A673 (cell line): ENCODE measurements at regions not wholly inside any gene's neighbourhood (a gene's known extent, or its start where the extent isn't known, plus 50 kb on each side); places are given as distances from the start of the nearest gene placed in this dataset.

Experiments used
- CTCF ChIP-seq: fragments of 300-800, 200-600 bp; sonication (generic); conservative IDR thresholded peaks from 2 replicates; pipeline ENCODE4 v1.5.1; 2017; ENCODE audit warnings: low read depth, mild to moderate bottlenecking, antibody characterized with exemption, low read length, moderate library complexity, mixed read lengths
- EZH2 ChIP-seq: fragments of 200-600 bp; sonication (generic); IDR thresholded peaks from 2 replicates; pipeline ENCODE4 v1.6.1; 2017; ENCODE audit warnings: borderline replicate concordance, low read depth, mild to moderate bottlenecking, mixed read lengths, antibody characterized with exemption, low read length; ENCODE audit not compliant: poor library complexity, severe bottlenecking

- no peak for TF ChIP-seq CTCF
- no peak for TF ChIP-seq EZH2
These were observed 515.9 kb upstream of the PAPPA start for GRCh38 chr9:115637661-115638060.
